GM18498 (cell line): ENCODE measurements at regions not wholly inside any gene's neighbourhood (a gene's known extent, or its start where the extent isn't known, plus 50 kb on each side); places are given as distances from the start of the nearest gene placed in this dataset.

Experiments
- ATAC-seq: cut with Tn5 transposase; IDR thresholded peaks from one replicate; pipeline ENCODE4 v1.9.1; 2021; ENCODE audit warnings: mild to moderate bottlenecking, moderate library complexity; ENCODE audit not compliant: unreplicated experiment

DNA sequence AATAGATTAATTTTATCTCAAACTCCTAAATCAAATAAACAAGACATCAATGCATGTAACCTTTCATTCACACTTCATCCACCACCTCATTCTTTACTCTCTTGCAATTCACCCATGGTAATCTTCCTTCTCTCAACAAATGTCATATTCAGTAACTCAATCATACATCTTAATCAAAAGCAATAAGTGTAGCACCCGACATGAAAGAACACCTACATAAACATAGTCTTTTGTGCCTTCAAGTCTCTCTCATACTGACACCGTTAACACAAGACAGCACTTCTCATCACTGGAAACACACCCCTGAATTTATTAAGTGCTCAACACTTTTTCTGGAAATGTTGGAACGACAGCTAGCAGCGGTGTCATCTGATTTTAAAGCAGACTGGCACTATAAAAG, 225.9 kb downstream of the TTLL7 start:
- ATAC-seq, result no peak

DNA sequence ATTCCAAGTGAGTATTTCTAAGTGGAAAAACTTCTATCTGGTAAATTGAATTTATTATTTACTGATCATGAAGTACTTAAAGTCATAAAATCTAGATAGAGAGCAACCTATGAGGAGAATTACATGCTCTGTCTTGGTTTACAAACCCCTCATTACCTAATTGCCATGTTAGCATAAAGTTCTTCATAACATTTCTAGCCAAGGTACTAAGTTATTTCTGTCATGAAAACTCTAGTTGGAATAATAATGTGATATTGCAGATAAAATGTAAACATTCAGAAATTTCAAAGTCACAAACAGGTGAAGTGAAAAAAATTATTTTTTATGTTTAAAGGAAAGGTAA, 228.6 kb downstream of the TTLL7 start:
- ATAC-seq, result no peak

DNA sequence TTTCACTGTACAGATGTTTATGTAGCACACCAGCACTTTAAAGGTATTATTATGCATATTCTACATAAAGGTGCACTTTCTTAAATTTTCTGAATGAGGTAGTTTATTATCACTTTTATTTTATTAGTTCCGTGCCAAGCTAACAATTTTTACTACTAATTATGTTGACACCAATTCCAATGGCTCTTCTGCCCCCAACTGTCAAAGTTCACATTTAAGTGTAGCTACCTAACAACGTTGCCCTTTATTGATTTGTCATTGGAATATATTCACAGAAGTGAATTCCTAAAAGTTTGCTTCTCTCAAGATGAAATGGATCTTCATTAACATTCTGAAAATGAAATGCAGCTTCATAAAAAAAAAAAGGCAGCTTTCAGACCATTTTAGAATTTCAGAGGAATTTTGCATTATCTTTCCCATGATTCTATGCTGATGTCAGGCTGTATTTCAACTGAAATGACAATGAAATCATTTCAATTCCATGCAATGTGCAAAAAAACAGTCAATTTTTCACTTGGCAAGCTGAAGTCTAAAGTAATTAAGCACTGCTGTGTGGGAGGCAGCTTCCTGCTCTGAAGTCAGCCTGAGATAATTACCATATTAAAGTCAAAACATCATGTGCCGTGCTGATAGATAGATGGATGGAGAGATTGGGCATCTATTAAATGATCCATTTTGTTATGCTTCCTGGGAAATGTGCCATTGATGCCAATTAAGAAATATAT, 229.2 kb downstream of the TTLL7 start:
- no peak for ATAC-seq

DNA sequence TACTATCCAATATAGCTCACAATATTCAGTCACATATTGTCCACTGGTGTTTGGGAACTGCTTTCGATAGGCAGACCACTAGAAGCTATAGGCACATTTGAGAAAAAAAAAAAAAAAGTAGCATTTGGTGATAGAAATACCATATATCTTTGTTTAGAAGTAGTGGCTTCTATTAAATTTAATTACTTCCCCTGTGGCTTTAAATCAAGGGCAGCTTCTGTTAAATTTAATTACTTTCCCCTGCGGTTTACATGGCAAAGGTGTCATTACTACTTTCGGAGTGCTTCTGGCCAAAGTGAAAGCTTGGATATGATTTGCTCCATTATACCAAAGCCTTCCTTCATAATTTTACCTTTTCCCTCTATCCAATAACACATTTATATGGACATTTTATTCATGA, 229.9 kb downstream of the TTLL7 start:
- no peak for ATAC-seq

DNA sequence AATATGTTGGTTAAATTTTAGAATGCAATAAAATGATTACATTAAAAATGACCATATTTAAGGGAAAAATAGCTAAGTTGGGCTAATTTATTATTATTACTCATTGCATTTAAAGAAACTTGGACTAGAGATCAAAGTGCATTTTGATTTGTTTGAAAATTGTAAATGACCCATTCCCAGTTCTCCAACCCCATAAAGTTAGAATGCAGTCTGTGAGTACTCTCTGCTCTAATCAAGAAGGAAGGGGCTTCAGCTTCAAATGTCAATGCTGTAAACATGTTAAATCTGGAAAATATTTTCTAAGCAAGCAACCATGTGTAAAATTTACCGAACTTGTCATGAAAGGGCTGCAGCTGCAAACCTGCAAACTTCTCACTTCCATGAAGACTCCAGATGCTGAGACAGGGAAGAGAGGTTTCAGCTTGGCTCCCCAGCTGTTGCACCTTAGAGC, 232.7 kb downstream of the TTLL7 start:
- no peak for ATAC-seq

DNA sequence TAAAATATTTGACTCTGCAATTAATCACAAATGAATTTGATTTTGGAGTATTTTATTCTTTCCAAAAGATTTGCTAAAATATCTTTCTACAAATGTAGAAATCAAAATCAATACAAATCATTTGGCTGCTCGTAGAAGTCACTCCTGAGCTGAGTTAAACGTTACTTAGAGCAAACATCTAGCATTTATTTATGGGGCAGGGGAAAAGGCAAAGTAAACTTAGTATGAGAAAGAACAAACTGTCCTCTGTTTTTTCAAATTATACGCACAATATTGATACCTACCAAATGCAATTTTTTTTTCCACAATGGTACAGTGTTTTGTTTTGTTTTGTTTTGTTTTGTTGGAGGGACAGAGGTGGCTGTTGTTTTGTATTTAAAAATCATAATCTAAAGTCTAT, 233.8 kb downstream of the TTLL7 start:
- no peak for ATAC-seq

DNA sequence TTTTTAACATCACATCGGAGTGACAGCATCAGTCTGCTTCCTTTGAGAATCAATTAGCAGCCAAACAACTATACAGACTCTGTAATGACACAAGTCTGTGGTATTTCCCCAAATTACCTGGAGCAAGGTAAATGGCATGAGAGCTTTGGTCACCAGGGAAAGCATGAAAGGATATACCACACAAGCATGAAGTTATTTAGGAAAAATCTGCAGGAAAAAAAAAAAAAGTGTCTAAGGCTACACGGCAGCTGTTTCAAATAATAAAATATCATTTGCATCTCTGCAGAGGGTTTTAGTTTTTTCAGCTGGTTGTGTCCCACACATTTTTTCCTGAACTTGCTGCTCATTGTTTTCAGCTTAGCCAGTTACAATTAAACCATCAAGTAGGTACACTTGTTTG, 234.7 kb downstream of the TTLL7 start:
- ATAC-seq, result no peak

DNA sequence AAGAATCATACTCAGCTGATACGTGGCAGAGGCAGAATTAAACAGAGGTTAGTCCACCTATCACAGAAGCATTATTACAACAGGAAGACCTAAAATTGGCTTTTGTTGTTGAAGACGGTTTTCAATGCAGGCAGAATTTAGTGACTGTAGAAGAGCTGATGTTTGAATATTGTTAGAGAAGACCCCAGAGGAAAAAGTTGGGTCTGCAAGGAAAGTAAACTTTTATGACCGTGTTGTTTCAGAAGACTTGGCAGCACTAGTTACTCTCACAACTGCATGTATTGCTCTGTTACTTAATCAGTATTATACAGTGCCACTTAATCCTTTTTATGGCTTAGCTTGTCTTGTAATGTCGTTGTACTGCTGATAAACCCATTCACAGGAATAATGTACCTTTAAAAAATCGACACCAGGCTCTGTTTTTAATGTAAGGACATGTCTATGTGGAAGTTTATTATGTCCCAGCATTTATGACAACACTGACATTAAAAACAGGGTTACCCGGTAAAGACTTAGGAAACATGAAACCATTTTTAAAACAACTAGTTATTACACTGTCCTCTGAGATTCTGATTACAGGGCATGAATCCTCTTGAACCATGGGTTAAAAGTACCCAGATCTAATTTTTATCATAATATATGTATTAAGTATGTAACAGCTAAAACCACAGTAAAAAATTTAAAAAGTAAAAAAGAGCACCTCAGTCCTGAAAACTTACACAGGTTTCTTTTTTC, 235.4 kb downstream of the TTLL7 start:
- no peak for ATAC-seq

DNA sequence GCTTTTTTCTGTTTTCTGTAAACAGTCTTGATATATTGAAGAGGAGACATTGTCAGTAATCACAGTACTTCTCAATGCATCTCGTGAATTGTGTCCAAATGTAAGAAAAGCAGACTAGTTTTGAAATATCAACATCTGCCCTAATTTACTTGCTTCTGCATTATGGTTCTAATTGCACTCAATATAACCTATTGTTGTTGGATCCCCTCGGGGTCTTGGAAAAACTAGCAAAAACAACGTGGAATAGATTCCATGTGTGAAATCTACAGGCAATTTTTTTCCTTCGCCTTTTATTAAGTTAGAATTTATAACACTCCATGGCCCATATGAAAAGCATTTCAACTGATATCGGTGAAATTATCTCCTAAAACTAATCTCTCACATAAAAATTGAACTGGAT, 236.5 kb downstream of the TTLL7 start:
- no peak for ATAC-seq

DNA sequence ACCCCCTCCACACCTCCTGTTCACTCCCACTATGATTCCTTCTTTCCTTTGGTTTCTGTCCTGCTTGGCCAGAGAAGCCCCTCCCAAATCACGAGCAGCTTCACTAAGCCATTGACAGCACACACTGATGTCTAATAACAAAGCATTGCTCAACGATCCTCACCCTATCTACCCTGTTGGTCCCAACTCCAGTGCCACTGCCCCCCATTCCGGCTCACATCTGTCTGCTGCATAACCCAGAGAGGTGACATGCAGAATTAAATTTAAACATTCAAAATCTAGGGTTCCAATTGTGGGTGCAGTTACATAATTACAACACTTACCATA, 236.9 kb downstream of the TTLL7 start:
- no peak for ATAC-seq

DNA sequence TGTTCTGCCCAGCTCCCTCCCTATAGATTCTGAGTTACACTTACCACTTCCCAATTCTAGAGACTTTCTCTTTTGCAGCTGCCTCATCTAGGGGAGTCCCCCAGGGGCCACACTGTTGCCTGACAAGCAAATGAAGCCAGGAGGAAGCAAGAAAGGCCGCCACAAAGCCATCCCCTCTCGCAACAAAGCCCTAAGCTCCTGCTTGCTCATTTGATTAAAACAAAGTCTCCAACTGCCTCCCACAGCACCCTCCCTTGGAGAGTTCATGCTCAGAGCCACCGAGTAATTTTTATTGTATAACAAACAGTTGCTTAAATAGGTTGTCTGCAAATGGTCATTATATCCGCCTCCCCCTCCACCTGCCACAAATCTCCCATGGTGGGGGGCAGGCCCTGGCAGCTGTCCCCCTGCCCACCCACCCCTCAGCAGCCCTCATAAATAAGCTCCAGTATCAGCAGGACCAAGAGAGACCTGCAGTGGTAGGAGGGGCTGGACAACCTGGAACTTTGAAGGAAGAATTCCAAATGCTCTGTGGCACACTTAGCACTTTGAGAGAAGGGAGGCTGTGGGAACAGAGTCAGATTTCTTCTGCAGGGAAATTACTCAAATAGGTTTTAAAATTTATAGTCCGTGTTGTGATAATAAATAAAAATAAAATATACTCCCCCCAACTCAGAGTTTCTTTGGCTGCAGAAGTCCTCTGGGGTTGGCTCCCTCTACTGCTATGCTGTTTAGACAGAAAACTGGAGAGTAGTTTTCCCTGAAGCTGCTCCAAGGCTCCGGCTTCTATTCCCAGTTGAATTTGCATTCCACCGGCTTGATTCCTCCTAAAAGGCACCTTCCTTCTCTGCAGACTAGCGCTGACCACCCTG, 237.5 kb downstream of the TTLL7 start:
- peak; percentile 99 for ATAC-seq

DNA sequence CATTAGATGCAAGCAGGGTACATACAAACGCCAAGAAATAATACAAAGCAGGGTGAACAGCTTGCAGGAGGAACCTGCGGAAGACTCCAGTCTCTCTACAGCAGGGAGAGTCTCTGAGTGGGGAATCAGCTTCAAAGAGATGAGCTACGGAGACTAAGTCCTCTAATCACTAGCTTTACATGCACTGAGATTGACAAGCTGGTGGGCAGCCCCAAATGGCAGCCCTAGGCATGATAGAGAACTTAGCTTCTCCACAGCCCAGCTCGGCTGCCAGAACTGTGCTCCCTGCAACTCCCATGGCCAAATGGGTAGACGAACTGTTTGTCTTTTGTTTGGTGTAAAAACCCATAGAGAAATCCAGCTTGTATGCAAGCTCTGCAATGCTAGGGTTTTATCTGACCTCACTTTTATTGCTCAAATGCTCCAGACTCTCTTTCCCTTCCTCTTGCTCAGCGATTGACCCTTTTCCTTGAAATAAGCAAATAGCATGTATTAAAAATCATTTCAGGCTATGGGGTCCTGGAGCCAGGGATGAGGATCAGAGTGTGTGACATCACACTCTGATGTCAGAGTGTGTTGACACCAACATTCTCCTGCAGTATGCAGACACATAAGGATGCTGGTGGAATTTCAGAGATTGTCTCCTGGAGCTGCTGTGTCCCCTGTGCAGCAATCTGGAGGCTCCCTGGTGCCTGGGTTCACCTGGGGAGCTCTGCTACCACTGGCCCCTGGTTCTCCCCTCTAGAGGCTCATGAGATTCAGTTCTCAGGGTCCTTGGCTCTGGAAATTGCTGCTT, 238.5 kb downstream of the TTLL7 start:
- ATAC-seq, result peak; percentile 18

DNA sequence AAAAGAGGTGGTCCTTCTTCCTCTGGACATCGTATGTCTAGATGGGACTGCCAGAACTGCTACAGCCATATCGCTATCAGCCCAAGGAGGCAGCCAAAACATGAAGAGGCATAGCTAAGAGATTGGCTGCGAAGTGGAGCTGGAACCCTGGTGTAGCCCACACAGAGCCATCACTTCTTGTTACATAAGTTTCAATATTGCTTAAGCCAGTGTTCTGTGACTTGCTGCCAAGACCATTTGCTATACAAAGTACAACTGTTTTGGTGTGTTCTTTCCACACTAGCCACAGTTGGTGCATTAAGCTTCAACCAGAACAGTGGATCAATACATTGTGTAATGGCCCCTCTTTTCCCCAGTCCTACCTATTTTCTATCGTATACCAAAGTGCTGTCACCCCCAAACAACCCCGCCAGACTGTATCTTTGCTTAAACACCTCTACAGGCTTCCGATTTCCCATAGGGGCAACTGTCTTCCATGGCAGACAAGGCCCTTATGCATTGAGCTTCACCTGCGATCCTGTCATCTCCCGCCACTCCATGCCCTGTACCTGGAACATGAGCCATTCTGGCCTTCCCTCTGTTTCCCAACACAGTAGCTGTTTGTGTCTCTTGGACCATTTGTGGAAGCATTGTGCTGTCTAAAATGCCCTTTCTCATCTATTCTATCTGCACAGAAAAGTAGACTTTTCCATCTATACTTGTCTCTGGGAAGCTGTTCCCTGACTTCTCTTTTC, 241.8 kb downstream of the TTLL7 start:
- ATAC-seq, result no peak

DNA sequence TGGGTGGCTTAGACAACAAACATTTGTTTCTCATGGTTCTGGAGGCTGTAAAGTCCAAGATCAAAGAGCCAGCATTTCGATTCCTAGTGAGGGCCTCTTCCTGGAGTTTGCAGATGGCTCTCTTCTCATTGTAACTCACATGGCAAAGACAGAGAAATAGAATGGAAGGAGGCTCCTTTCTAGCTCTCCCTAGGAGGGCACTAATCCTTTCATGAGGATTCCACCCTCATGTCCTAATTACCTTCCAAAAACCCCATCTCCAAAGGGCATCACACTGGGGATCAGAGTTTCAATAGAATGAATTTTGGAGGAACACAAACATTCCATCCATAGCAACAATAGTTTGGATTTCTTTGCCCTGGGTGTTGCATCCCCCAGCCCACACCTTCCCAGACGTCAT, 247.3 kb downstream of the TTLL7 start:
- no peak for ATAC-seq

DNA sequence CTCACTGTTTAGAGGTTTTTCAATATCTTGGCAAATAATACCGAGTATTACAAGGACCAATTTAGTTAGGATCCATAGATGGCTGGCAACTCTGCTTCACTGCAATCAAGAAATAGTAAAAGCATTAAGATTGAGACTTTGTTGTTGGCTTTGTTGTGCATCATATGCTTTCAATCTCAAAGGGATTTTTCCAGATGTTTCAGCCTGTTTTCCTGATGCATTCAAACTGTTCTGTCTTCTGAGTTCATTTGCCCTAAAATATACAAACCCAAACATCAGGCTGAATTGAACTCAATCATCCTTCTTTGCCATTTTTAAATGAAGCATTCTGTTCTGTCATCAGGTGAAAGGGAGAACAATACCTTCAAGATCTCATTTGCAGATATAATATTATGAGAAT, 248.7 kb downstream of the TTLL7 start:
- no peak for ATAC-seq

DNA sequence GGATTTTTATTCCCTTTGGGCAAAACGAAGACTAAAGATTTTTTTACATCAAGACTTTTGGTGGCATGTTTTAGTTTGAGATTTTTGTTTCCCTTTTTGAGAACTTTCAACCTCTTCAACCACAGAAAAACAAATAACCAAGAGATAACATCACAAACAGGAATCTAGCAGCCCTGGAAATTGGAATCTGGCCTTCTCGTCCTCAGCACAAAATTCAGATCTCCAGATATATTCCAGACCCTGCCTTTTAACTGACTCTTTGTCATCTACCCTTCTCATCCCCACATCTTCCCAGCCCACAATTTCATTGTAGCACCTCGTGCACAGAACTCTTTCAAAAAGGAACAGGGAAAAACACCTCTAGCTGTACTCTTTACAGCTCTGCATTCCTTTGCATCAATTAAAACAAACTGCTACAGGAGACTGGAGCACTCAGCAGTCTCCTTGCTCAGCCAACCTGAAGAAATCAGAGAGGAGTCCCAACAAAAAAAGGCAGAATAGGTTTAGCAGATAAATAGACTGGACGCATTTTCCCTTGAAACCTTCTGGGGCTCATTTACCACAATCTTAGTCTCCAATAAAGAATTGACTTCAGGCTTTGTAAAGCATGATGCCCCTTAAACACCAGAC, 251.0 kb downstream of the TTLL7 start:
- ATAC-seq, result no peak

DNA sequence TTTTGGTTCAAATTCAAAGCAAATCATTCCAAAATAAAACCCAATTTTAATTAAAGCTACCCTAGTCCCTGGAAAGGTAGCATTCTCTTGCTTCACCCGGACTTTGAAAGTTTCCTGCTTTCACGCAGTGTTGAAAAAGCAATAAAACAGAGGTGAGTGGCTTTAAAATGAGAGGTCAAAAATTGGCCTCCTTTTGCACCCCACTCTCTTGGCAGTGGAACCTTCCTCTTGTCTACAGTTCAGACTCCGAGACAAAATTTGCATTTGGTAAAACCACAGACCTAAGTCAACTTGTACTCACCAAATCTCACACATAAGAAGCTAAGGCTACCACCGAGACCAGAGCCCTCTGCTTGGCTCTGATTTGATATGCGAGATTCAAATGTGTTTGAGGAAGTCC, 252.7 kb downstream of the TTLL7 start:
- ATAC-seq, result peak; percentile 96

DNA sequence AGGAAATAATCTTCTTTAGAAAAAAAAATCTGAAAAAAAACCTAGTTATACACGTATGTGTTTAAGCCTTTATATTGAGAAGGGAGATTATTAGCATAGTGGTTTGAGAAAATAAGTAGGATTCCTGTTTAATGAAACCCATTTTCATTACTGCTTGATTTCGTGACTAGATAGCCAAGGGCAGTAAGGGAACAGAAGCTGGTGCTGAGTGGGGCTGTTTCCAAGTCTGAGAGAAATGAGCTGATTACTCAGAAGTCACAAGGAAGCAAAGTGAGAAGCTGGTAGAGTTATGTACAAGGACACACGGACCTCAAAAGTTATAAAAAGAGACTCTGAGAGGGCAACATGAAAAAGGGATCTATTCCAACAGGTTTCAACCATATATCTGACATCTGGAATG, 256.5 kb downstream of the TTLL7 start:
- no peak for ATAC-seq

DNA sequence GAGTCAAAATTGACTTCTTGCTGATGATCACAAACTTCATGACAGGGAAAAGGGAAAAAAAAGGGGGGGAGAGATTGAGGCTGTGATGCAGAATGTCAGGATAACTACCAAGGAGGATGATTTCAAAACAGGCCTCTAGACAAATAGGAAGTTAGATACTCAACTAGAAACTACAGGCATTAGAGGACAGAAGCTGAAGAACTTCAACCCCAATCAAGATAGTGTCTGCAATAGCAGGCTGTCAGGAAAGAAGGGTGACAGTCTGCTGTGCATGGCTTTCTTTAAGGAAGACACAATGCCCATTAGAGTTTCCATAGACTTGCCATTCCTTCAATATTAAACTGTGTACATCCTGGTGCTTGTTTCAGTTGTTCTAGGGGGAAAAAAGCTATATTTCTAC, 257.2 kb downstream of the TTLL7 start:
- no peak for ATAC-seq

DNA sequence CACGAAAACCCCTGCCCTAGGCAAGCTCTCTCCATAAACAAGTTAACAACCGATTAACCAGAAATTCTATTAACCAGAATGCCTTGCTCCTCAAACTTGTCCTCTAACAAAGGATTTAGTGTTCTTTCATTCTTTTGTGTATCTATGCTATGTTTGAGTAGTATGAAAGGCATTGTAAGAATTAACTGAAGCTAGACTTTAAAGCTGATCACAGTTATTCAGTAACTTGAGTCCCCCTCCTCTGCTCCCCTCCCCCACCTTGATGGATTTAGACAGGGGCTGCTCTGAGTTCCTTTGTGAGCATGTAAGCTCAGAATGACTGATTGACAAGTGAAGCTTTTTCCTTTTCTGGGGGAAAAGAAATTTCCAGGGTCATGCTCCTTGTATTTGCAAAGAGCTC, 257.6 kb downstream of the TTLL7 start:
- ATAC-seq, result no peak
